SK-N-MC (cell line): ENCODE measurements at regions not wholly inside any gene's neighbourhood (a gene's known extent, or its start where the extent isn't known, plus 50 kb on each side); places are given as distances from the start of the nearest gene placed in this dataset.

Experiments
- EZH2 ChIP-seq: fragments of 200-600 bp; sonication (generic); IDR thresholded peaks from one replicate; pipeline ENCODE4 v1.6.1; 2017; ENCODE audit warnings: antibody characterized with exemption
- FOXP2 ChIP-seq: optimal IDR thresholded peaks from 2 replicates; pipeline ENCODE3; 2011; ENCODE audit warnings: mild to moderate bottlenecking, moderate library complexity; ENCODE audit not compliant: insufficient read depth; ENCODE audit errors: extremely low read length, control extremely low read depth
- POLR2AphosphoS5 ChIP-seq: IDR thresholded peaks from 2 replicates; pipeline ENCODE4 v1.6.1; 2012; ENCODE audit warnings: mild to moderate bottlenecking, low read depth, low read length, borderline replicate concordance

GRCh38 chr5:22968386-22968785 is 115.2 kb upstream of the CDH12 start:
- TF ChIP-seq POLR2AphosphoS5 (no peak), EZH2 (no peak), FOXP2 (no peak)
